ENCODE measurements at regions not wholly inside any gene's neighbourhood (a gene's known extent, or its start where the extent isn't known, plus 50 kb on each side); places are given as distances from the start of the nearest gene placed in this dataset.

DNA sequence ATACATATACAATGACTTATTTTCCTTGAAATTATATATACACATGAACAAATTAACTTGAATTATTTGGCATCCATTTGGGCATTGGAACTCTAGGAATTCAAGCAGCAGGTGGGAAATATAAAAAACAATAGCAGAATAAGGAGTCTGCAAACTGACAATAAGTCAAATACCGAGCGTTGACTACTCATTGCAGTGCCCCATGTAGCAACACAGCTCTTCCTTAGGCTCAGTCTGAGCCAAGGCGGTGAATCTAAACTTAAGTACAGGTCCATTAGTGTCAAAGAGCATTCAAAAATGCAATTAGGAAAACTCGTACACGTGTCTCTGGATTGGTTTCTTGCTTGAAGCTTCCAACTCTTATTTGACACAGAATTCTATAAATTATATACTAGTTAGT lies 462.5 kb upstream of the KLF12 start (continued):
- TF ChIP-seq GABPA (IDR thresholded peaks at IDR 0.05; ENCODE audit: low read depth), result no peak

GRCh38 chr13:74593688-74594087 lies 459.5 kb upstream of the KLF12 start:
- H3F3A ChIP-seq (replicated peaks; ENCODE audit: insufficient read depth), result no peaks in the 10 kb centered on the region
- no peak overlapping the region for H3K9ac ChIP-seq
- no peak overlapping the region for H3K27ac ChIP-seq (ENCODE audit: low read depth in 2 of 2, low read length in 1 of 2)
- no peaks in the 10 kb centered on the region for H3K27me3 ChIP-seq (ENCODE audit: insufficient read depth)
- no peaks in the 10 kb centered on the region for H3K4me1 ChIP-seq (ENCODE audit: control insufficient read depth in 1 of 2, insufficient read depth in 2 of 2, low read depth in 1 of 2, low read length in 1 of 2)
- H3K36me3 ChIP-seq (replicated peaks in 1 of 2; ENCODE audit: control insufficient read depth in 1 of 2, insufficient read depth in 2 of 2, low read length in 1 of 2), result no peaks in the 10 kb centered on the region
- no peaks in the 10 kb centered on the region for H3K9me2 ChIP-seq
- no peaks in the 10 kb centered on the region for H4K20me1 ChIP-seq (ENCODE audit: insufficient read depth)
- no peak overlapping the region for H2AFZ ChIP-seq (ENCODE audit: low read depth)
- DNase-seq, result no peak
- CTCF ChIA-PET, result no interaction called here
- POLR2A ChIA-PET, result no interaction called here
- no peak overlapping the region for H3K4me2 ChIP-seq
- no peaks in the 10 kb centered on the region for H3K9me3 ChIP-seq
- TF ChIP-seq EZH2phosphoT487 (IDR thresholded peaks at IDR 0.05; ENCODE audit: borderline replicate concordance, low read depth) (no peak), REST (IDR thresholded peaks at IDR 0.05; ENCODE audit: low read depth, low read length) (no peak), CHD2 (IDR thresholded peaks at IDR 0.05; ENCODE audit: low read length, partially characterized antibody) (no peak), NRF1 (IDR thresholded peaks at IDR 0.05; ENCODE audit: low read depth, low read length) (no peak), RCOR1 (IDR thresholded peaks at IDR 0.05; ENCODE audit: low read length) (no peak)
- TF ChIP-seq, protein P1, sequence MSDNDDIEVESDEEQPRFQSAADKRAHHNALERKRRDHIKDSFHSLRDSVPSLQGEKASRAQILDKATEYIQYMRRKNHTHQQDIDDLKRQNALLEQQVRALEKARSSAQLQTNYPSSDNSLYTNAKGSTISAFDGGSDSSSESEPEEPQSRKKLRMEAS (IDR thresholded peaks at IDR 0.05; ENCODE audit: low read depth), result no peak
- H3K4me3 ChIP-seq (ENCODE audit: low read depth in 2 of 2, low read length in 1 of 2), result no peak overlapping the region
- 55% methylated on average over 3 of the region's 3 CpGs for WGBS (ENCODE audit: low lambda C conversion rate)
- H3K79me2 ChIP-seq (ENCODE audit: insufficient read depth), result no peaks in the 10 kb centered on the region

- no peak overlapping the region for H3K9ac ChIP-seq
These were observed 452.6 kb upstream of the KLF12 start for GRCh38 chr13:74586847-74587246.

More at GRCh38 chr13:74586847-74587246, 452.6 kb upstream of the KLF12 start:
- no peak for DNase-seq
- H3K4me2 ChIP-seq, result no peak overlapping the region
- no peaks in the 10 kb centered on the region for H3K79me2 ChIP-seq (ENCODE audit: insufficient read depth)
- H3K4me1 ChIP-seq (ENCODE audit: control insufficient read depth in 1 of 2, insufficient read depth in 2 of 2, low read depth in 1 of 2, low read length in 1 of 2), result no peaks in the 10 kb centered on the region
- H3K36me3 ChIP-seq (replicated peaks in 1 of 2; ENCODE audit: control insufficient read depth in 1 of 2, insufficient read depth in 2 of 2, low read length in 1 of 2), result no peaks in the 10 kb centered on the region
- no peak overlapping the region for H3K4me3 ChIP-seq (ENCODE audit: low read depth in 2 of 2, low read length in 1 of 2)
- ChIA-PET POLR2A (no interaction called here), CTCF (no interaction called here)
- no peaks in the 10 kb centered on the region for H3K27me3 ChIP-seq (ENCODE audit: insufficient read depth)
- WGBS (ENCODE audit: low lambda C conversion rate), result 42% methylated on average over 1 of the region's 1 CpG
- H3F3A ChIP-seq (replicated peaks; ENCODE audit: insufficient read depth), result no peaks in the 10 kb centered on the region
- TF ChIP-seq, protein P2, sequence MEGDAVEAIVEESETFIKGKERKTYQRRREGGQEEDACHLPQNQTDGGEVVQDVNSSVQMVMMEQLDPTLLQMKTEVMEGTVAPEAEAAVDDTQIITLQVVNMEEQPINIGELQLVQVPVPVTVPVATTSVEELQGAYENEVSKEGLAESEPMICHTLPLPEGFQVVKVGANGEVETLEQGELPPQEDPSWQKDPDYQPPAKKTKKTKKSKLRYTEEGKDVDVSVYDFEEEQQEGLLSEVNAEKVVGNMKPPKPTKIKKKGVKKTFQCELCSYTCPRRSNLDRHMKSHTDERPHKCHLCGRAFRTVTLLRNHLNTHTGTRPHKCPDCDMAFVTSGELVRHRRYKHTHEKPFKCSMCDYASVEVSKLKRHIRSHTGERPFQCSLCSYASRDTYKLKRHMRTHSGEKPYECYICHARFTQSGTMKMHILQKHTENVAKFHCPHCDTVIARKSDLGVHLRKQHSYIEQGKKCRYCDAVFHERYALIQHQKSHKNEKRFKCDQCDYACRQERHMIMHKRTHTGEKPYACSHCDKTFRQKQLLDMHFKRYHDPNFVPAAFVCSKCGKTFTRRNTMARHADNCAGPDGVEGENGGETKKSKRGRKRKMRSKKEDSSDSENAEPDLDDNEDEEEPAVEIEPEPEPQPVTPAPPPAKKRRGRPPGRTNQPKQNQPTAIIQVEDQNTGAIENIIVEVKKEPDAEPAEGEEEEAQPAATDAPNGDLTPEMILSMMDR (IDR thresholded peaks at IDR 0.05), result no peak
- TF ChIP-seq JUND (IDR thresholded peaks at IDR 0.05), result no peak
- TF ChIP-seq GATA2 (CRISPR knock-in tag; IDR thresholded peaks at IDR 0.05), result no peak
- TF ChIP-seq, protein P3, sequence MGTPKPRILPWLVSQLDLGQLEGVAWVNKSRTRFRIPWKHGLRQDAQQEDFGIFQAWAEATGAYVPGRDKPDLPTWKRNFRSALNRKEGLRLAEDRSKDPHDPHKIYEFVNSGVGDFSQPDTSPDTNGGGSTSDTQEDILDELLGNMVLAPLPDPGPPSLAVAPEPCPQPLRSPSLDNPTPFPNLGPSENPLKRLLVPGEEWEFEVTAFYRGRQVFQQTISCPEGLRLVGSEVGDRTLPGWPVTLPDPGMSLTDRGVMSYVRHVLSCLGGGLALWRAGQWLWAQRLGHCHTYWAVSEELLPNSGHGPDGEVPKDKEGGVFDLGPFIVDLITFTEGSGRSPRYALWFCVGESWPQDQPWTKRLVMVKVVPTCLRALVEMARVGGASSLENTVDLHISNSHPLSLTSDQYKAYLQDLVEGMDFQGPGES (IDR thresholded peaks at IDR 0.05; ENCODE audit: low read depth, low read length), result no peak
- no peak for TF ChIP-seq FOXJ3 (CRISPR knock-in tag; IDR thresholded peaks at IDR 0.05)
- no peaks in the 10 kb centered on the region for H4K20me1 ChIP-seq (ENCODE audit: insufficient read depth)
- no peak overlapping the region for H2AFZ ChIP-seq (ENCODE audit: low read depth)
- no peaks in the 10 kb centered on the region for H3K9me2 ChIP-seq
- no peak overlapping the region for H3K27ac ChIP-seq (ENCODE audit: low read depth in 2 of 2, low read length in 1 of 2)
- no peaks in the 10 kb centered on the region for H3K9me3 ChIP-seq
